ENCODE measurements at regions not wholly inside any gene's neighbourhood (a gene's known extent, or its start where the extent isn't known, plus 50 kb on each side); places are given as distances from the start of the nearest gene placed in this dataset.
"Not testable (repeated sequence)": the region's sequence is repeated elsewhere in the genome, so short reads cannot be mapped to it uniquely, and the experiment has no call there.

DNA sequence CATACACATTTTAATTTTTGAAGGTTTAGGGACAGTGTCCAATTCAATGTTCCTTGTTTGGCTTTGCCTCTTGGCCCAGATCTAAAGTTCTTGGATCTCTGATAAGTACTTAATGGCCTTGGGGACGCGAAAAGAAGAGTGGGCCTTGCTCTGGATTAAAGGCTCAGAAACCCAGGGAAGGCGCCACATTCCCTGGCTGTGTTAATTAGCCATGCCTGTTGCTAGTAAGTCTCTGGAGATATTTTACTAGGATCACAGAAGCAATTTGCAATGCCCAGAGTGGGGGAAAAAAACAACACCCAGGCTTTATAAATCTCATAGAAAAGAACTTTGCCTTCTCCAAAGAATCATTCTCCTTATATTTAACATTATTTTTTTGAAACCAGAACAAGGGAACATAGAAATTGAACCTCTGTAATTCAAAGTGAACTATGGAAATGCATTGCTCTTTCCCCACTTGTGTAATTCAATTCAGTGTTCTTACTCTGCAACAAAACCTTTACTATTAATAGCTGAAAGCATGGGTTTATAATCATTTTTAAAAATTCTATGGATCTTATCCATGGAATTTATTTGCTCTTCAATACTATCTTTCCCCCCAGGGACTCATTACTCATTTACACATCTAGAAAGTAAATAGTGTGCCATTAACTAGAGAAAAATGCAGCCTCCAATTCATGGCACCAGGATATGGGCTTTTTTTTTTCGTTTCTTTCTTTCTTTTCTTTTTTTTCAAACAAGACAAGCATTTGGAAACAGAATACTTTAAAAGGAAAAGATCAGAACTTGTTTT, 172.2 kb upstream of the ANKRD55 start:
- H3K4me3 ChIP-seq (ENCODE audit: low read depth, low read length), result no peak overlapping the region

- no peak overlapping the region for H3K4me3 ChIP-seq (ENCODE audit: low read depth, low read length)
These were observed 169.4 kb upstream of the ANKRD55 start for GRCh38 chr5:56402266-56403220.

- not testable (repeated sequence) for H3K4me3 ChIP-seq (ENCODE audit: low read depth, low read length)
These were observed 164.7 kb upstream of the ANKRD55 start for GRCh38 chr5:56397796-56398195.

- H3K4me3 ChIP-seq (ENCODE audit: low read depth, low read length), result no peak overlapping the region
These were observed 163.5 kb upstream of the ANKRD55 start for GRCh38 chr5:56396634-56397033.

- no peak overlapping the region for H3K4me3 ChIP-seq (ENCODE audit: low read depth, low read length)
These were observed 156.1 kb upstream of the ANKRD55 start for GRCh38 chr5:56389261-56389660.

DNA sequence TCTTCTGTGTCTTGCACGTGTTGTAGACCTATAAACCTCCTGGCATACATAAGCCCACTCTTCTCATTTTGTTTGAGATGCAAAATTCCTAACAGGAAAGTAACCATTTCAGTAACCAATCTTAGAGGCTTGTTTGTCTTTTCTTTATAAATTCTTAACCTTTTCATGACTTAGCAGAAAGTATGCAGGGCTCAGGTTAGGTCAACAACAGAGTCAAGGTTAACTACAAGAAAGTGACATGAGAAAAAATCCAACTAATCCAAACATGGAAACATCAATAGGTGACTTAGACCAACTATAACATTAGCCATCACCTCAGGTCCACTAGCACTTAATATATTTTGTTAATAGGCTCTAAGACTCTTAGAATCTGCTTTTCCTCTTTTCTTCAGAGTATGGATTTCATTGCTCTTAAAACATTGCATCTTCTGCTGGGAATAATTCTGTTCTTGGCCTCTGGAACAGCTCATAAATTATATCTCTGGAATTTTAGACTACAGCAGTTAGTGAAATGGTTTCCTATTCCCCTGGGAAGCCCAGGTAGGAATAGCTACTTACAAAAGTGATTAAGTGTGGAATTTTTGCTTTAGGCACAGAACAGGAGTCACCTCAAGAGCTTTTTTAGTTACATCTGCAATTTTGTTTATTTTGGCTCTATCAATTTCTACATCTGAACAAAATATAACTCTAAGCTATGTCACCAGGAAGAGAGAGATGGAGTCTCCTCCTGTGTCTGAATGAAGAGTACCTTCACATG, 155.3 kb upstream of the ANKRD55 start:
- H3K4me3 ChIP-seq (ENCODE audit: low read depth, low read length), result no peak overlapping the region

- H3K4me3 ChIP-seq (ENCODE audit: low read depth, low read length), result no peak overlapping the region
These were observed 152.9 kb upstream of the ANKRD55 start for GRCh38 chr5:56386046-56386445.

DNA sequence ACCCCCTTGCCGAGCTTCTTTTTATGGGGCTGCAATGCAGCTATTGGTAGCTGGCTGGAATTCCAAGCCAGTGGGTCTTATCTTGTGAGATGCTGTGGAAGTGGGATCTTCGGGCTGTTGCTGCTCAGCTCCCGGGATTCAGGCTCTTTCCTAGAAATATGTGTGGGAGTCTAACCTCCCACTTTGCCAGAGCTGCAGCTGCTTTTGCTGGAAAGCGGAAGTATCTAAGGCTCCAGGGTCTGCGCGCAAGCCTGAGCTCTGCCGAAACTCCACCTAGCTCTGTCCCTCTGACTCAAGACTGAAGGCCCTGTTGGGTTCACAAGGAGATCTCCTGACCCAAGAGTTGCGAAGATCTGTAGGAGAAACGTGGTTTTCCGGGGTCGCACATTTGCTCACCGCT, 151.1 kb upstream of the ANKRD55 start:
- H3K4me3 ChIP-seq (ENCODE audit: low read depth, low read length), result no peak overlapping the region

DNA sequence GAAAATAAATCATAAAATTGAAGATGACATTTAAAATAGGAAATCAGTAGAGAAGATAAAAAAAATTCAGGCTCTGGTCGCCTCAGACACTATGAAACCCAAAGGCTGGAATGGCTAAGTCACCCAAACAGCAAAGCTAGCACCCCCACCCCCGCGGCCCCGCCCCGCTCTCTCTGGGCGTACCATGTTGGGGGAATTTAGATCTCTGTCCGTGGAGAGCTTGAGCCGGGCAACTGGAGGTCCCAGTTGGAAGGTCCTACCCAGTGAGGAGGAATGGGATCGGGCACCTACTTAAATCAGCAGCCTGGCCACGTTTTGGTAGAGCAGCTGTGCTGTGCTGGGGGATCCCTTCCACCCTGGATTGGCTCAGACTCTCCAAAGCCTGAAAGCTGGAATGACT, 150.6 kb upstream of the ANKRD55 start:
- no peak overlapping the region for H3K4me3 ChIP-seq (ENCODE audit: low read depth, low read length)

DNA sequence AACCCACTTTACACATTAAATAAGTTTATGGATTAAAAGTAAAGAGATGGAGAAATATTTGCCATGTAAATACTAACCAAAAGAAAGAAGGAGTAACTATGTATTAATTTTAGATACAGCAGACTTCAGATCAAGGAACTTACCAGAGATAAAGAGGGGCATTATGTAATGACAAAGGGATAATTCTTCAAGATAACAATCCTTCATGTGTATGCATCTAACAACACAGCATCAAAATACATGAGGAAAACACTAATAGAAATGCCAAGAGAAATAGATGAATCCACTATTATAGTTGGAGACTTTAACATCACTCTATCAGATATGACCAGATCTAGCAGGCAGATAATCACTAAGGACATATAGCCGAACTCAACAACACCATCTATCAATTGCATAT, 149.8 kb upstream of the ANKRD55 start:
- H3K4me3 ChIP-seq (ENCODE audit: low read depth, low read length), result no peak overlapping the region

GRCh38 chr5:56377573-56377972, 144.4 kb upstream of the ANKRD55 start:
- H3K4me3 ChIP-seq (ENCODE audit: low read depth, low read length), result no peak overlapping the region

- H3K4me3 ChIP-seq (ENCODE audit: low read depth, low read length), result no peak overlapping the region
These were observed 143.0 kb upstream of the ANKRD55 start for GRCh38 chr5:56376128-56376527.

GRCh38 chr5:56375011-56375410, 141.9 kb upstream of the ANKRD55 start:
- H3K4me3 ChIP-seq (ENCODE audit: low read depth, low read length), result no peak overlapping the region

DNA sequence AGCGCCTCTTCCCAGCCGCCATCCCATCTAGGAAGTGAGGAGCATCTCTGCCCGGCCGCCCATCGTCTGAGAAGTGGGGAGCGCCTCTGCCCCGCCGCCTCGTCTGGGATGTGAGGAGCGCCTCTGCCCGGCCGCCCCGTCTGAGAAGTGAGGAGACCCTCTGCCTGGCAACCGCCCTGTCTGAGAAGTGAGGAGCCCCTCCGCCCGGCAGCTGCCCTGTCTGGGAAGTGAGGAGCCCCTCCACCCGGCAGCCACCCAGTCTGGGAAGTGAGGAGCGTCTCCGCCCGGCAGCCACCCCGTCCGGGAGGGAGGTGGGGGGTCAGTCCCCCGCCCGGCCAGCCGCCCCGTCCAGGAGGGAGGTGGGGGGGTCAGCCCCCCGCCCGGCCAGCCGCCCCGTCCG, 139.4 kb upstream of the ANKRD55 start:
- H3K4me3 ChIP-seq (ENCODE audit: low read depth, low read length), result not testable (repeated sequence)

- no peak overlapping the region for H3K4me3 ChIP-seq (ENCODE audit: low read depth, low read length)
These were observed 136.3 kb upstream of the ANKRD55 start for GRCh38 chr5:56369361-56369811.

DNA sequence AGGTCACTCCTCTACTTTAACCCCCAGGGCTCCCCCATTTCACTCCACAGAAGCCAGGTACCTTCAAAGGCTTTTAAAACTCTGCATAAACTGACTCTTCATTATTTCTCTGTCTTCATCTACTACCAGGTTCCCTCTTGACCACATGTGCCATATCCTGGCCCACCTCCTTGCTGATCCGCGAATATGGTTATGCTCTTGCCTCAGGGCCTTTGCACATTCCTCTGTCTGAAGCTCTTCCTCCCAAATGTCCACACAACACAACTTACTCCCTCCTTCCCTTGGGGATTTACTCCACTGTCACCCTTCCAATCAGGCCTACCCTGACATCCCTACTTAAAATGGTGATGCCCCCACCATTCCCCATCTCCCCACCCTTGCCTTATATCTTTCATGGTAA, 134.6 kb upstream of the ANKRD55 start:
- H3K4me3 ChIP-seq (ENCODE audit: low read depth, low read length), result no peak overlapping the region

GRCh38 chr5:56366986-56367385, 133.9 kb upstream of the ANKRD55 start:
- no peak overlapping the region for H3K4me3 ChIP-seq (ENCODE audit: low read depth, low read length)

GRCh38 chr5:56361398-56361797, 128.3 kb upstream of the ANKRD55 start:
- no peak overlapping the region for H3K4me3 ChIP-seq (ENCODE audit: low read depth, low read length)

DNA sequence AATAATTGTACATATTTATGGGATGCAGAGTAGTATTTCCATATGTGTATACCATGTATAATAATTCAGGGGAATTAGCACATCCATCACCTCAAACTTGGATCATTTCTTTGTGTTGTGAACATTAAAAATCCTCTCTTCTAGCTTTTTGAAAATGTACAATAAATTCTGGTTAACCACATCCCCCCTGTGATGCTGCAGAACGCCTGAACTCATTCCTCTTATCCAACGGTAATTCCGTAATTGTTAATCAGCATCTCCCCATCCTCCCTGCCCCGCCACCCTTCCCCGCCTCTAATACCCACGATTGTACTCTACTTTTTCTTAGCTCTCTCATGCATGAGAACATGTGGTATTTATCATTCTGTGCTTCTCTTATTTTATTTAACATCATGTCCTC, 127.7 kb upstream of the ANKRD55 start:
- H3K4me3 ChIP-seq (ENCODE audit: low read depth, low read length), result no peak overlapping the region

GRCh38 chr5:56359809-56360685, 126.9 kb upstream of the ANKRD55 start:
- H3K4me3 ChIP-seq (ENCODE audit: low read depth, low read length), result no peak overlapping the region

Measured in iPS-11a (cell line).